ENCODE measurements at regions not wholly inside any gene's neighbourhood (a gene's known extent, or its start where the extent isn't known, plus 50 kb on each side); places are given as distances from the start of the nearest gene placed in this dataset.

DNA sequence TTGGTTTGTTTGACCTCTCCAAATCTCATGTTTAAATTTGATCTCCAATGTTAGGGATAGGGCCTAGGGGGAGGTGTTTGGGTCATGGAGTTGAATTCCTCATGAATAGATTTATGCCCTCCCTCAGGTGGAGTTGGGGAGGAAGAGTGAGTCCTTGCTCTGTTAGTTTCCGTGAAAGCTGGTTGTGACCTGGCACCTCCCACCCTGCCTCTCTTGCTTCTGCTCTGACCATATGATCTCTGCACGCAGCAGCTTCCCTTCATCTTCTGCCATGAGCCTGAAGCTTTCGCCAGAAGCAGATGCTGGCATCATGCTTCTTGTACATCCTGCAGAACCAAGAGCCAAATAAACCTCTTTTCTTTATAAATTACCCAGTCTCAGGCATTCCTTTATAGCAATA is 231.6 kb upstream of the ERBB4 start:
- ChIA-PET CTCF (no interaction called here), POLR2A (no interaction called here)
- DNase-seq, result no peak
- Mint-ChIP-seq H3K4me1 (no peaks in the 10 kb centered on the region), H3K4me3 (no peak overlapping the region), H3K9me3 (no peaks in the 10 kb centered on the region), H3K27me3 (no peaks in the 10 kb centered on the region), H3K36me3 (ENCODE audit: low read depth) (no peaks in the 10 kb centered on the region), H3K27ac (no peak overlapping the region)

- Mint-ChIP-seq H3K27ac (no peak overlapping the region), H3K4me3 (no peak overlapping the region), H3K36me3 (ENCODE audit: low read depth) (no peaks in the 10 kb centered on the region), H3K27me3 (no peaks in the 10 kb centered on the region), H3K9me3 (no peaks in the 10 kb centered on the region), H3K4me1 (no peaks in the 10 kb centered on the region)
- no peak for DNase-seq
- ChIA-PET CTCF (no interaction called here), POLR2A (no interaction called here)
Measured at GRCh38 chr2:212766921-212767320, 228.3 kb upstream of the ERBB4 start.

DNA sequence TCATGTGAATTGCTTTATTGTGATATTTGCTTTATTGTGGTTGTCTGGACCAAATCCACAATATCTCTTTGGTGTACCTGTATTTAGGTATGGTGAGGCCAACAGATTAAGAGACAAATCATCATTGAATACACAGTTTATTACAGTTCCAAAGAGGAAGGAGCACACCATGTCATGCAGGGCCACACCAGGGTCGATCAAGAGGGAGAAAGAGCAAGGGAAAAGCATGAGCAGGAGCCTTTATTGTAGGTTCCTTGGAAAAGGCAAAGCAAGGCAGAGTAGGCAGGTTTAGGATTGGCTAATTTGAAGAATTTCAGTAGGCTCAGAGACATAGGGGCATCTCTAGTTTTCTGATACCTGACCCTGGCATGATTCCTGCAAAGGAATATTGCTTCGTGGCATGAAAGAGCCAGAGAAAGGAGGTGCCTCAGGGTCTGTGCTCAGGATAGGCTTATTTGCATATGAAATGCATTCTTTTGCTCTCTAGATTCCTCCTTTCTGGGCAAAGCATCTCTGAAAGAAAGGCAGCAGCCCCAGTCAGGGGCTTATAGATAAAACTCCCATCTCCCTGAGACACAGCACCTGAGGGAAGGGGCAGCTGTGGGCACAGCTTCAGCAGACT is 214.2 kb upstream of the ERBB4 start:
- Mint-ChIP-seq H3K4me1 (no peaks in the 10 kb centered on the region), H3K9me3 (peaks cover 6% of the 10 kb centered on the region), H3K27ac (no peak overlapping the region), H3K4me3 (no peak overlapping the region), H3K27me3 (no peaks in the 10 kb centered on the region), H3K36me3 (ENCODE audit: low read depth) (no peaks in the 10 kb centered on the region)
- POLR2A ChIA-PET, result no interaction called here
- CTCF ChIA-PET, result no interaction called here
- no peak for DNase-seq

- no peaks in the 10 kb centered on the region for H3K36me3 Mint-ChIP-seq (ENCODE audit: low read depth)
- no peak for DNase-seq
- ChIA-PET POLR2A (no interaction called here), CTCF (no interaction called here)
- H3K4me1 Mint-ChIP-seq, result no peaks in the 10 kb centered on the region
- H3K9me3 Mint-ChIP-seq, result no peaks in the 10 kb centered on the region
- no peak overlapping the region for H3K27ac Mint-ChIP-seq
- no peak overlapping the region for H3K4me3 Mint-ChIP-seq
- H3K27me3 Mint-ChIP-seq, result no peaks in the 10 kb centered on the region
Measured at GRCh38 chr2:212745359-212745758, 206.8 kb upstream of the ERBB4 start.

GRCh38 chr2:212737392-212738172 is 199.0 kb upstream of the ERBB4 start:
- H3K4me3 Mint-ChIP-seq, result no peak overlapping the region
- POLR2A ChIA-PET, result no interaction called here
- H3K27ac Mint-ChIP-seq, result no peak overlapping the region
- no peaks in the 10 kb centered on the region for H3K9me3 Mint-ChIP-seq
- CTCF ChIA-PET, result no interaction called here
- no peaks in the 10 kb centered on the region for H3K4me1 Mint-ChIP-seq
- no peaks in the 10 kb centered on the region for H3K27me3 Mint-ChIP-seq
- H3K36me3 Mint-ChIP-seq (ENCODE audit: low read depth), result no peaks in the 10 kb centered on the region
- DNase-seq, result no peak

GRCh38 chr2:212736385-212736726 is 197.8 kb upstream of the ERBB4 start:
- H3K27me3 Mint-ChIP-seq, result no peaks in the 10 kb centered on the region

DNA sequence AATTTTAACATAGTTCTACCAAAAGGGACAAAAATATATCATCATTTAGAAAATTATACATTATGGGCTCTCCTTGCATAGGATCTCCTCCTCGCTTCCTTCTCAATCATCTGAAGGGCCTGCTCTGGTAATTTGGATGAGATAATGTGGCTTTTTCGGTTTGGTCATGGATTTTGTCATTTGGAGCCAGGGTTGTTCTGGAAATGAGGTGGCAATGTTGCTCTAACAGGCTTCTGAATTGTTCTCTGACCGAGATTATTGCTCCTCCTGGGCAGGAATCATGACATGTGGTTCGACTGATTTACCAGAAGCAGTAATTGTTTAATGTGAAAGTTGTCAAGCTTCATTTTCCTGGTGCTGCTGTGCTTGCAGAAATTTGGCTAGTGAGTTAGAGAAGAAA is 194.7 kb upstream of the ERBB4 start:
- H3K27me3 Mint-ChIP-seq, result peaks cover 2% of the 10 kb centered on the region
- peaks cover 2% of the 10 kb centered on the region for H3K4me1 Mint-ChIP-seq
- no peak overlapping the region for H3K4me3 Mint-ChIP-seq
- H3K9me3 Mint-ChIP-seq, result no peaks in the 10 kb centered on the region
- ChIA-PET POLR2A (no interaction called here), CTCF (no interaction called here)
- no peak for DNase-seq
- no peak overlapping the region for H3K27ac Mint-ChIP-seq
- no peaks in the 10 kb centered on the region for H3K36me3 Mint-ChIP-seq (ENCODE audit: low read depth)

More at GRCh38 chr2:212736385-212736726, 197.8 kb upstream of the ERBB4 start:
- CTCF ChIA-PET, result no interaction called here
- POLR2A ChIA-PET, result interaction anchor here (0.6 kb wide), 1 partner anchor 1128 kb away, joined by 4 read pairs; no protein-coding TSS in a partner anchor
- no peak for DNase-seq
- Mint-ChIP-seq H3K4me3 (no peak overlapping the region), H3K27ac (no peak overlapping the region), H3K9me3 (no peaks in the 10 kb centered on the region), H3K36me3 (ENCODE audit: low read depth) (no peaks in the 10 kb centered on the region), H3K4me1 (no peaks in the 10 kb centered on the region)

DNA sequence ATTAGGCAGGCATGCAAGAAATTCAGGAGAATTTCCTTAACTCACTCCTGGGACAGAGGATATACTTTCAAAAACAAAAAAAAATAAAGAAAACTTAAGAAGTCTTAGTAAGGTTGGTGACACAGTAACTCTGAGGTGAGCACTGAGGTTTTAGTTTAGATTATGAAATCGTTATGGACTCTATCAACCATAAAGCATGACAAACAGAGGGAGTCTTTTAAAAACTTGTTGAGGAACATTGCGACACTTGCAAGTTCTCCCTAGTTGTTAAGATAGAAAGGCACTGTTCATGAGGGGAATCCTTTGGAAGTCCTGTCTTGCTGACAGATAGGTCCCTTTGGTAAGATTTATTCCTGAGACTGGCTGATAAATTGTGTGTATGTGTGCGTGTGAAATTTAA is 194.3 kb upstream of the ERBB4 start:
- Mint-ChIP-seq H3K27me3 (peaks cover 2% of the 10 kb centered on the region), H3K4me3 (no peak overlapping the region), H3K36me3 (ENCODE audit: low read depth) (no peaks in the 10 kb centered on the region), H3K27ac (no peak overlapping the region), H3K4me1 (peaks cover 2% of the 10 kb centered on the region), H3K9me3 (no peaks in the 10 kb centered on the region)
- POLR2A ChIA-PET, result no interaction called here
- CTCF ChIA-PET, result no interaction called here
- DNase-seq, result no peak

GRCh38 chr2:212730994-212731393 is 192.4 kb upstream of the ERBB4 start:
- H3K4me3 Mint-ChIP-seq, result no peak overlapping the region

DNA sequence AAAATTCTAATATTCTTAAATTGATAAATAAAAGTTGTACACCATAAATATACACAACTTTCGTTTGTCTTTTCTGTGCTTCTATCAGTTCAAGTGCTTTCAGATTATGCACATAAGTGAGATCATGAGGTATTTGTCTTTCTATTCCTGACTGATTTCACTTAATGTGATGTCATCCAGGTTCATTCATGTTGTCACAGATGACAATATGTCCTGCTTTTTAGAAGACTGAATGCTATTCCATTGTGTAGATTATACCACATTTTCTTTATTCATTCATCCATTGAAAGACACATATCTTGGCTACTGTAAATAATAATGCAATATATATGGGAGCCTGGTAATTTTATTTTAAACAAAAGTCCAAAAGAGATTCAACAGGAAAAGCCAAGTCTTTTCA is 190.1 kb upstream of the ERBB4 start:
- Mint-ChIP-seq H3K4me3 (no peak overlapping the region), H3K4me1 (peaks cover 2% of the 10 kb centered on the region), H3K27me3 (peaks cover 2% of the 10 kb centered on the region), H3K36me3 (ENCODE audit: low read depth) (no peaks in the 10 kb centered on the region), H3K27ac (no peak overlapping the region), H3K9me3 (no peaks in the 10 kb centered on the region)
- ChIA-PET CTCF (no interaction called here), POLR2A (no interaction called here)
- no peak for DNase-seq

More at GRCh38 chr2:212730994-212731393, 192.4 kb upstream of the ERBB4 start:
- Mint-ChIP-seq H3K9me3 (no peaks in the 10 kb centered on the region), H3K27me3 (peaks cover 2% of the 10 kb centered on the region), H3K27ac (no peak overlapping the region), H3K36me3 (ENCODE audit: low read depth) (no peaks in the 10 kb centered on the region), H3K4me1 (peaks cover 2% of the 10 kb centered on the region)
- CTCF ChIA-PET, result interaction anchor here (0.7 kb wide), 1 partner anchor 475 kb away, joined by 3 read pairs; no protein-coding TSS in a partner anchor
- DNase-seq, result no peak
- POLR2A ChIA-PET, result interaction anchor here (0.7 kb wide), 1 partner anchor 258 kb away, joined by 7 read pairs; no protein-coding TSS in a partner anchor

GRCh38 chr2:212727751-212728150 is 189.1 kb upstream of the ERBB4 start:
- CTCF ChIA-PET, result no interaction called here
- peaks cover 2% of the 10 kb centered on the region for H3K4me1 Mint-ChIP-seq
- no peak for DNase-seq
- no peaks in the 10 kb centered on the region for H3K9me3 Mint-ChIP-seq
- H3K4me3 Mint-ChIP-seq, result no peak overlapping the region
- peaks cover 2% of the 10 kb centered on the region for H3K27me3 Mint-ChIP-seq
- no peak overlapping the region for H3K27ac Mint-ChIP-seq
- POLR2A ChIA-PET, result no interaction called here
- H3K36me3 Mint-ChIP-seq (ENCODE audit: low read depth), result no peaks in the 10 kb centered on the region

- Mint-ChIP-seq H3K27ac (no peak overlapping the region), H3K4me3 (no peak overlapping the region), H3K4me1 (peaks cover 2% of the 10 kb centered on the region), H3K9me3 (no peaks in the 10 kb centered on the region), H3K27me3 (peaks cover 2% of the 10 kb centered on the region), H3K36me3 (ENCODE audit: low read depth) (no peaks in the 10 kb centered on the region)
- CTCF ChIA-PET, result no interaction called here
- no peak for DNase-seq
- POLR2A ChIA-PET, result no interaction called here
Measured at GRCh38 chr2:212726403-212726802, 187.8 kb upstream of the ERBB4 start.

DNA sequence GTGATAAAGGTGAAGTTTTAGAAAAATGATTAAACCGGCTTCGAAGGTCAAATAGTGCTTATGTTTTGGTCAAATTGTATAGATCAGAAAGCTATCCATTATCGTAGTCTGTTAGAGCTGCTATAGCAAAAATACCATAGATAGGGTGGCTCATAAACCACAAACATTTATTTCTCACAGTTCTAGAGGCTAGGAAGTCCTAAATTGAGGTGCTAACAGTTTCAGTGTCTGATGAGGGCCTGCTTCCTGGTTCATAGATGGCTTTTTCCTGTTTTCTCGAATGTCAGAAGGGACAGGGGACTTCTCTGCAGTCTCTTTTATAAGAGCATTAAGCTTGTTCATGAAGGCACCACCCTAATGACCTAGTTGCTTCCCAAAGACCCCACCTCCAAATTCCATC is 186.6 kb upstream of the ERBB4 start:
- peaks cover 2% of the 10 kb centered on the region for H3K9me3 Mint-ChIP-seq
- H3K4me1 Mint-ChIP-seq, result no peaks in the 10 kb centered on the region
- H3K36me3 Mint-ChIP-seq (ENCODE audit: low read depth), result no peaks in the 10 kb centered on the region
- H3K27me3 Mint-ChIP-seq, result no peaks in the 10 kb centered on the region
- ChIA-PET CTCF (no interaction called here), POLR2A (no interaction called here)
- no peak overlapping the region for H3K4me3 Mint-ChIP-seq
- H3K27ac Mint-ChIP-seq, result no peak overlapping the region
- no peak for DNase-seq

- Mint-ChIP-seq H3K4me1 (no peaks in the 10 kb centered on the region), H3K27me3 (no peaks in the 10 kb centered on the region), H3K36me3 (ENCODE audit: low read depth) (no peaks in the 10 kb centered on the region), H3K27ac (no peak overlapping the region), H3K9me3 (peaks cover 3% of the 10 kb centered on the region), H3K4me3 (no peak overlapping the region)
- ChIA-PET POLR2A (no interaction called here), CTCF (no interaction called here)
- no peak for DNase-seq
Measured at GRCh38 chr2:212723226-212723625, 184.6 kb upstream of the ERBB4 start.
